ENCODE measurements at regions not wholly inside any gene's neighbourhood (a gene's known extent, or its start where the extent isn't known, plus 50 kb on each side); places are given as distances from the start of the nearest gene placed in this dataset.

GRCh38 chr17:79337053-79337452 is 262.4 kb downstream of the ENGASE start:
- Histone ChIP-seq H3K4me3 (ENCODE audit: low read length in 3 of 3) (no peak overlapping the region), H3K9ac (ENCODE audit: low read length in 3 of 3) (no peak overlapping the region), H3K36me3 (ENCODE audit: control insufficient read depth in 2 of 3, insufficient read depth in 3 of 3, low read length in 3 of 3) (no peaks in the 10 kb centered on the region), H3K4me1 (ENCODE audit: control insufficient read depth in 2 of 3, insufficient read depth in 2 of 3, low read depth in 1 of 3, low read length in 3 of 3) (no peaks in the 10 kb centered on the region), H3K27me3 (ENCODE audit: control insufficient read depth, insufficient read depth, low read length) (peaks cover 3% of the 10 kb centered on the region), H3K27ac (ENCODE audit: low read depth in 2 of 2, low read length in 2 of 2) (no peak overlapping the region), H3K9me3 (ENCODE audit: control insufficient read depth in 2 of 3, insufficient read depth in 1 of 3, low read length in 3 of 3) (no peaks in the 10 kb centered on the region)
- intact Hi-C loops (cut with DNase I), result no loop called here
- no peak for TF ChIP-seq CTCF (IDR thresholded peaks at IDR 0.05; ENCODE audit: borderline replicate concordance, extremely low read depth, insufficient read depth)
- DNase-seq, result no peak
- no peak for FAIRE-seq

GRCh38 chr17:79335456-79335855 is 260.8 kb downstream of the ENGASE start:
- intact Hi-C loops (cut with DNase I), result no loop called here
- FAIRE-seq, result no peak

GRCh38 chr17:79332011-79332554 is 257.5 kb downstream of the ENGASE start:
- Histone ChIP-seq H3K36me3 (ENCODE audit: control insufficient read depth in 2 of 3, insufficient read depth in 3 of 3, low read length in 3 of 3) (no peaks in the 10 kb centered on the region), H3K27ac (ENCODE audit: low read depth in 2 of 2, low read length in 2 of 2) (no peak overlapping the region), H3K9ac (ENCODE audit: low read length in 3 of 3) (no peak overlapping the region), H3K4me1 (ENCODE audit: control insufficient read depth in 2 of 3, insufficient read depth in 2 of 3, low read depth in 1 of 3, low read length in 3 of 3) (no peaks in the 10 kb centered on the region), H3K4me3 (ENCODE audit: low read length in 3 of 3) (no peak overlapping the region), H3K27me3 (ENCODE audit: control insufficient read depth, insufficient read depth, low read length) (no peaks in the 10 kb centered on the region), H3K9me3 (ENCODE audit: control insufficient read depth in 2 of 3, insufficient read depth in 1 of 3, low read length in 3 of 3) (no peaks in the 10 kb centered on the region)
- intact Hi-C loops (cut with DNase I), result no loop called here
- TF ChIP-seq CTCF (IDR thresholded peaks at IDR 0.05; ENCODE audit: borderline replicate concordance, extremely low read depth, insufficient read depth), result no peak
- DNase-seq, result no peak
- no peak for FAIRE-seq

More at GRCh38 chr17:79335456-79335855, 260.8 kb downstream of the ENGASE start:
- Histone ChIP-seq H3K9ac (ENCODE audit: low read length in 3 of 3) (no peak overlapping the region), H3K27me3 (ENCODE audit: control insufficient read depth, insufficient read depth, low read length) (no peaks in the 10 kb centered on the region), H3K27ac (ENCODE audit: low read depth in 2 of 2, low read length in 2 of 2) (no peak overlapping the region), H3K9me3 (ENCODE audit: control insufficient read depth in 2 of 3, insufficient read depth in 1 of 3, low read length in 3 of 3) (no peaks in the 10 kb centered on the region), H3K4me1 (ENCODE audit: control insufficient read depth in 2 of 3, insufficient read depth in 2 of 3, low read depth in 1 of 3, low read length in 3 of 3) (no peaks in the 10 kb centered on the region), H3K4me3 (ENCODE audit: low read length in 3 of 3) (no peak overlapping the region), H3K36me3 (ENCODE audit: control insufficient read depth in 2 of 3, insufficient read depth in 3 of 3, low read length in 3 of 3) (no peaks in the 10 kb centered on the region)
- no peak for DNase-seq
- no peak for TF ChIP-seq CTCF (IDR thresholded peaks at IDR 0.05; ENCODE audit: borderline replicate concordance, extremely low read depth, insufficient read depth)

- H3K27me3 ChIP-seq (ENCODE audit: control insufficient read depth, insufficient read depth, low read length), result no peaks in the 10 kb centered on the region
Observed at GRCh38 chr17:79331492-79331891, 256.9 kb downstream of the ENGASE start.

More at GRCh38 chr17:79331492-79331891, 256.9 kb downstream of the ENGASE start:
- Histone ChIP-seq H3K9me3 (ENCODE audit: control insufficient read depth in 2 of 3, insufficient read depth in 1 of 3, low read length in 3 of 3) (no peaks in the 10 kb centered on the region), H3K4me1 (ENCODE audit: control insufficient read depth in 2 of 3, insufficient read depth in 2 of 3, low read depth in 1 of 3, low read length in 3 of 3) (no peaks in the 10 kb centered on the region), H3K4me3 (ENCODE audit: low read length in 3 of 3) (no peak overlapping the region), H3K9ac (ENCODE audit: low read length in 3 of 3) (no peak overlapping the region), H3K27ac (ENCODE audit: low read depth in 2 of 2, low read length in 2 of 2) (no peak overlapping the region), H3K36me3 (ENCODE audit: control insufficient read depth in 2 of 3, insufficient read depth in 3 of 3, low read length in 3 of 3) (no peaks in the 10 kb centered on the region)
- intact Hi-C loops (cut with DNase I), result no loop called here
- no peak for DNase-seq
- FAIRE-seq, result no peak
- TF ChIP-seq CTCF (IDR thresholded peaks at IDR 0.05; ENCODE audit: borderline replicate concordance, extremely low read depth, insufficient read depth), result no peak

Measured in kidney (tissue), 13 donors.